ENCODE measurements at regions not wholly inside any gene's neighbourhood (a gene's known extent, or its start where the extent isn't known, plus 50 kb on each side); places are given as distances from the start of the nearest gene placed in this dataset.

GRCh38 chr1:56256153-56257000 is 323.0 kb downstream of the PLPP3 start:
- H2AFZ ChIP-seq (ENCODE audit: low read length), result no peak overlapping the region
- H3K4me1 ChIP-seq (ENCODE audit: insufficient read depth, low read length), result no peaks in the 10 kb centered on the region
- H3K36me3 ChIP-seq (ENCODE audit: low read depth, low read length), result no peaks in the 10 kb centered on the region
- CTCF ChIA-PET, result no interaction called here
- no peak overlapping the region for H3K4me2 ChIP-seq (ENCODE audit: low read length)
- TF ChIP-seq, protein P1, sequence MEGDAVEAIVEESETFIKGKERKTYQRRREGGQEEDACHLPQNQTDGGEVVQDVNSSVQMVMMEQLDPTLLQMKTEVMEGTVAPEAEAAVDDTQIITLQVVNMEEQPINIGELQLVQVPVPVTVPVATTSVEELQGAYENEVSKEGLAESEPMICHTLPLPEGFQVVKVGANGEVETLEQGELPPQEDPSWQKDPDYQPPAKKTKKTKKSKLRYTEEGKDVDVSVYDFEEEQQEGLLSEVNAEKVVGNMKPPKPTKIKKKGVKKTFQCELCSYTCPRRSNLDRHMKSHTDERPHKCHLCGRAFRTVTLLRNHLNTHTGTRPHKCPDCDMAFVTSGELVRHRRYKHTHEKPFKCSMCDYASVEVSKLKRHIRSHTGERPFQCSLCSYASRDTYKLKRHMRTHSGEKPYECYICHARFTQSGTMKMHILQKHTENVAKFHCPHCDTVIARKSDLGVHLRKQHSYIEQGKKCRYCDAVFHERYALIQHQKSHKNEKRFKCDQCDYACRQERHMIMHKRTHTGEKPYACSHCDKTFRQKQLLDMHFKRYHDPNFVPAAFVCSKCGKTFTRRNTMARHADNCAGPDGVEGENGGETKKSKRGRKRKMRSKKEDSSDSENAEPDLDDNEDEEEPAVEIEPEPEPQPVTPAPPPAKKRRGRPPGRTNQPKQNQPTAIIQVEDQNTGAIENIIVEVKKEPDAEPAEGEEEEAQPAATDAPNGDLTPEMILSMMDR (conservative IDR thresholded peaks at IDR 0.05; ENCODE audit: low read depth, low read length), result no peak
- no peak for TF ChIP-seq EZH2 (IDR thresholded peaks at IDR 0.05; ENCODE audit: low read length, unreplicated experiment)
- TF ChIP-seq EZH2phosphoT487 (IDR thresholded peaks at IDR 0.05; ENCODE audit: borderline replicate concordance, low read length), result no peak
- H3K9me2 ChIP-seq (replicated peaks; ENCODE audit: low read length), result no peaks in the 10 kb centered on the region
- no peak overlapping the region for H3K4me3 ChIP-seq (ENCODE audit: low read length)
- H3K27me3 ChIP-seq (ENCODE audit: low read length), result no peaks in the 10 kb centered on the region
- DNase-seq (no peak), ATAC-seq (no peak)
- H3K27ac ChIP-seq (ENCODE audit: low read length), result no peak overlapping the region
- no peaks in the 10 kb centered on the region for H4K20me1 ChIP-seq (ENCODE audit: low read length)
- no TSS peak for BruUV-seq (replicated peaks)
- no peaks in the 10 kb centered on the region for H3F3A ChIP-seq (ENCODE audit: low read length, unreplicated experiment)
- H3K9ac ChIP-seq (ENCODE audit: low read length), result no peak overlapping the region
- intact Hi-C loops (cut with micrococcal nuclease), result no loop called here
- H3K79me2 ChIP-seq (ENCODE audit: low read length), result no peaks in the 10 kb centered on the region
- POLR2A ChIA-PET (ENCODE audit: unreplicated experiment), result no interaction called here
- H3K9me3 ChIP-seq (ENCODE audit: low read length), result no peaks in the 10 kb centered on the region

DNA sequence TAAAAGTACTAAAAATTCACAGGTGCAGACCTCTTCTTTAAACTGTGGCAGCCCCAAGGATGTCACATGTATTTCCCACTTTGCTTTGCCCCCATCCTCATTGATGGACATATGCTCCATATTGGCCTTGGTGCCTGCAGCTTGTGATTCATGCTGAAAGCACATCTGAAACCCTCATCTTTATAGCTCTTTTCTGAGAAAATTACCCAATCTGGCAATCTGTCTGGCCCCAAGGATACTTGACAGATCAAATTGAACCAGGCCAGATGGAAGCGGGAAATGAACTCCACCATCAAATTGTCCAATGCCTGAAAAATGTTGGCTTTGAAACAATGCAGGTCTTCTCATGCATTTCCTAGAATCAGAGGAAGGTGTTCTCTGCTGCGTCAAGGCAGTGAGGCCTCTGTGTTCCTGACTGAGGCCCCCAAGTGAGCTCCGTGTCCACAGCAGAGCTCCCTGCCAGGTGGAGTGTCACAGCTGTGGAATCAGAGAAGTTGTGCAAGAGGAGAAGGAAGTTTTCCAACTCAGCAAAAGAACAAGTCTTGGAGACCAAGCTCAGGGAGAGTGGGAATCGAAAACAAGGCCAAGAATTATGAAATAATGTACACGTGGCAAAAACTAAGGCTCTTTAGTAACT is 323.7 kb downstream of the PLPP3 start:
- BruUV-seq (replicated peaks), result no TSS peak
- DNase-seq (no peak), ATAC-seq (no peak)
- H3K36me3 ChIP-seq (ENCODE audit: low read depth, low read length), result no peaks in the 10 kb centered on the region
- TF ChIP-seq, protein P1 (conservative IDR thresholded peaks at IDR 0.05; ENCODE audit: low read depth, low read length), result no peak
- H3K4me3 ChIP-seq (ENCODE audit: low read length), result no peak overlapping the region
- ChIA-PET CTCF (no interaction called here), POLR2A (ENCODE audit: unreplicated experiment) (no interaction called here)
- H3K9ac ChIP-seq (ENCODE audit: low read length), result no peak overlapping the region
- no peaks in the 10 kb centered on the region for H3K27me3 ChIP-seq (ENCODE audit: low read length)
- no peak overlapping the region for H3K4me2 ChIP-seq (ENCODE audit: low read length)
- H2AFZ ChIP-seq (ENCODE audit: low read length), result no peak overlapping the region
- intact Hi-C loops (cut with micrococcal nuclease), result no loop called here
- H3K9me3 ChIP-seq (ENCODE audit: low read length), result no peaks in the 10 kb centered on the region
- no peaks in the 10 kb centered on the region for H3K79me2 ChIP-seq (ENCODE audit: low read length)
- no peaks in the 10 kb centered on the region for H3K9me2 ChIP-seq (replicated peaks; ENCODE audit: low read length)
- no peaks in the 10 kb centered on the region for H4K20me1 ChIP-seq (ENCODE audit: low read length)
- no peaks in the 10 kb centered on the region for H3F3A ChIP-seq (ENCODE audit: low read length, unreplicated experiment)
- H3K4me1 ChIP-seq (ENCODE audit: insufficient read depth, low read length), result no peaks in the 10 kb centered on the region
- H3K27ac ChIP-seq (ENCODE audit: low read length), result no peak overlapping the region

GRCh38 chr1:56254130-56254529 is 325.2 kb downstream of the PLPP3 start:
- Histone ChIP-seq H4K20me1 (ENCODE audit: low read length) (no peaks in the 10 kb centered on the region), H3K9ac (ENCODE audit: low read length) (no peak overlapping the region), H3K79me2 (ENCODE audit: low read length) (no peaks in the 10 kb centered on the region), H3K4me1 (ENCODE audit: insufficient read depth, low read length) (no peaks in the 10 kb centered on the region), H3F3A (ENCODE audit: low read length, unreplicated experiment) (no peaks in the 10 kb centered on the region), H3K27me3 (ENCODE audit: low read length) (no peaks in the 10 kb centered on the region), H3K9me2 (replicated peaks; ENCODE audit: low read length) (no peaks in the 10 kb centered on the region), H3K9me3 (ENCODE audit: low read length) (no peaks in the 10 kb centered on the region), H2AFZ (ENCODE audit: low read length) (no peak overlapping the region), H3K27ac (ENCODE audit: low read length) (no peak overlapping the region), H3K4me3 (ENCODE audit: low read length) (no peak overlapping the region), H3K36me3 (ENCODE audit: low read depth, low read length) (no peaks in the 10 kb centered on the region), H3K4me2 (ENCODE audit: low read length) (no peak overlapping the region)
- CTCF ChIA-PET, result no interaction called here
- TF ChIP-seq EZH2 (IDR thresholded peaks at IDR 0.05; ENCODE audit: low read length, unreplicated experiment), result no peak
- DNase-seq, result no peak
- BruUV-seq (replicated peaks), result no TSS peak
- POLR2A ChIA-PET (ENCODE audit: unreplicated experiment), result no interaction called here
- intact Hi-C loops (cut with micrococcal nuclease), result no loop called here
- ATAC-seq, result no peak
